GM13977 (cell line): ENCODE measurements at regions not wholly inside any gene's neighbourhood (a gene's known extent, or its start where the extent isn't known, plus 50 kb on each side); places are given as distances from the start of the nearest gene placed in this dataset.
"Not testable (repeated sequence)": the region's sequence is repeated elsewhere in the genome, so short reads cannot be mapped to it uniquely, and the experiment has no call there.

Experiments used
- DNase-seq: peaks from one replicate; pipeline ENCODE4 v3.0.0; 2012; ENCODE audit warnings: low spot score
- CTCF ChIP-seq: IDR thresholded peaks from 2 replicates; pipeline ENCODE4 v1.5.1; 2012; ENCODE audit warnings: mild to moderate bottlenecking, control low read depth; ENCODE audit not compliant: insufficient read depth; ENCODE audit errors: extremely low read depth, missing control alignments
- in situ Hi-C: fragments of 300-500 bp; cut with MboI; formaldehyde crosslinking; loops from one replicate; pipeline ENCODE4 v1.12.0; 2022; ENCODE audit warnings: low sequenced_read_pairs, low pct_unique_long_range_greater_than_20kb, mixed read lengths, inconsistent platforms; ENCODE audit not compliant: unreplicated experiment

- no peak for TF ChIP-seq CTCF
- in situ Hi-C loops = no loop called here
- DNase-seq = no peak
Measured at GRCh38 chr1:99062192-99062591, 57.5 kb upstream of the PLPPR5 start.

GRCh38 chr1:99069146-99069545, 64.5 kb upstream of the PLPPR5 start:
- no peak for TF ChIP-seq CTCF
- no peak for DNase-seq
- in situ Hi-C loops = no loop called here

GRCh38 chr1:99078529-99078928, 73.9 kb upstream of the PLPPR5 start:
- DNase-seq, in situ Hi-C loops: not testable (repeated sequence)

- in situ Hi-C loops = no loop called here
- no peak for TF ChIP-seq CTCF
- no peak for DNase-seq
Measured at GRCh38 chr1:99082366-99082765, 77.7 kb upstream of the PLPPR5 start.

GRCh38 chr1:99083338-99083737, 78.7 kb upstream of the PLPPR5 start:
- in situ Hi-C loops = no loop called here
- TF ChIP-seq CTCF = no peak
- DNase-seq = no peak

GRCh38 chr1:99084562-99084961, 79.9 kb upstream of the PLPPR5 start:
- no peak for DNase-seq
- in situ Hi-C loops = no loop called here
- no peak for TF ChIP-seq CTCF

- no peak for TF ChIP-seq CTCF
- in situ Hi-C loops = no loop called here
- no peak for DNase-seq
Measured at GRCh38 chr1:99086057-99086456, 81.4 kb upstream of the PLPPR5 start.
